Upper lobe of left lung (tissue), 6 donors: ENCODE measurements at regions not wholly inside any gene's neighbourhood (a gene's known extent, or its start where the extent isn't known, plus 50 kb on each side); places are given as distances from the start of the nearest gene placed in this dataset.
A peak's percentile ranks its signal among the peaks of the same experiment; 100 is the strongest.
"Not testable (repeated sequence)": the region's sequence is repeated elsewhere in the genome, so short reads cannot be mapped to it uniquely, and the experiment has no call there.

Experiments
- ATAC-seq, 2 donors: fragments of 200-7000 bp; cut with Tn5 transposase; one replicate each; pipeline ENCODE4 v1.9.1; 2022; ENCODE audit warnings: mild to moderate bottlenecking in 2 of 2, moderate library complexity in 2 of 2; ENCODE audit not compliant: low FRiP score in 2 of 2
- DNase-seq, 2 donors: peaks; one replicate each; pipeline ENCODE4 v3.0.0-alpha.2; 2019 to 2020
- H3K27ac ChIP-seq, 4 donors: fragments of 200-600 bp; sonication (generic); one replicate each; pipeline ENCODE4 v1.5.1; 2016 to 2019
- H3K27me3 ChIP-seq, 4 donors: fragments of 200-600 bp; sonication (generic); one replicate each; pipeline ENCODE4 v1.5.1; 2017 to 2019
- H3K36me3 ChIP-seq, 4 donors: fragments of 200-600 bp; sonication (generic); one replicate each; pipeline ENCODE4 v1.5.1; 2016 to 2019
- H3K4me1 ChIP-seq, 4 donors: fragments of 200-600 bp; sonication (generic); one replicate each; pipeline ENCODE4 v1.5.1; 2018 to 2019
- H3K4me3 ChIP-seq, 4 donors: fragments of 200-600 bp; sonication (generic); one replicate each; pipeline ENCODE4 v1.5.1; 2017 to 2019; ENCODE audit warnings: mild to moderate bottlenecking in 2 of 4, moderate library complexity in 1 of 4
- H3K9me3 ChIP-seq, 4 donors: fragments of 200-600 bp; sonication (generic); one replicate each; pipeline ENCODE4 v1.5.1; 2018 to 2019
- EP300 ChIP-seq, 4 donors: sonication (generic); formaldehyde crosslinking; IDR thresholded peaks; one replicate each; pipeline ENCODE4 v1.5.1; 2017; ENCODE audit warnings: antibody characterized with exemption in 4 of 4, control low read depth in 2 of 4
- POLR2A ChIP-seq, 4 donors: fragments of 450-650 bp; IDR thresholded peaks; one replicate each; pipeline ENCODE4 v1.5.1; 2016 to 2017; ENCODE audit warnings: antibody characterized with exemption in 4 of 4, mild to moderate bottlenecking in 2 of 4
- POLR2AphosphoS5 ChIP-seq, 2 donors: sonication (generic); formaldehyde crosslinking; IDR thresholded peaks; one replicate each; pipeline ENCODE4 v1.5.1; 2017; ENCODE audit warnings: antibody characterized with exemption in 2 of 2
- WGBS, 2 donors: methylation state at CpG; one replicate each; pipeline ENCODE4 v1.1.5; 2017 to 2018; 5-methylcytosine and 5-hydroxymethylcytosine counted together
- TF ChIP-seq, protein P1 (sequence below), 6 experiments: fragments of 450-650 bp in 4 of 6; fragments of 200-600 bp in 2 of 6; sonication (generic) in 2 of 6; IDR thresholded peaks; one replicate each; pipeline ENCODE4 v1.5.1; 2016 to 2019; ENCODE audit warnings: antibody characterized with exemption in 6 of 6
- donor health status: DM: no; HTN: no; CAD: no; lungs with moderate emphysema.
- donor health status: DM: no; HTN: yes; CAD: no; lungs with severe emphysema.

DNA sequence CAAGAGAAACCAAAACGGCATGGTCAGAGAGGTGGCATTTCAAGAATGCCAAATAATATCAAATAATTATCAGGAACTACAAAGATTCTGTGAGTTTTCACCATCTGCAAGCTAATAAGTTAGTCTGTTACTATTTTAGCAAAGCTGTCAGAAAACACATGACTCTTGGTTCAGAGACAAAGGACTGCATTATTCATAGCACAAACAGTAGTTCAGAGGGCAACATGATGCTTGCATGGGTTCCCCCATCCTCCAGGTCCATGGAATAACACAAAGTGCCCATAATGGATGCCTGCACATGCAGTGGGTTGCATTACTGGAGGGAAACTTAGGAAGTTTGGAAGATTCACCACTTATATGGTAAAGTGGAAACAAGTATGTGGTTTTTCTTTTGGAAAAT is 228.8 kb upstream of the ALCAM start:
- Histone ChIP-seq H3K36me3 (no peaks in the 10 kb centered on the region), H3K4me3 (no peak overlapping the region), H3K9me3 (no peaks in the 10 kb centered on the region), H3K27ac (no peak overlapping the region), H3K4me1 (peaks cover 0 to 14% (median 5%) of the 10 kb centered on the region in 4 donors), H3K27me3 (no peaks in the 10 kb centered on the region)
- 68% methylated on average over 1 of the region's 1 CpG for WGBS, 2 donors
- ATAC-seq, result no peak
- no peak for DNase-seq
- TF ChIP-seq POLR2A (IDR thresholded peaks at IDR 0.05) (no peak), POLR2AphosphoS5 (IDR thresholded peaks at IDR 0.05) (no peak), EP300 (IDR thresholded peaks at IDR 0.05) (no peak)
- TF ChIP-seq, protein P1, sequence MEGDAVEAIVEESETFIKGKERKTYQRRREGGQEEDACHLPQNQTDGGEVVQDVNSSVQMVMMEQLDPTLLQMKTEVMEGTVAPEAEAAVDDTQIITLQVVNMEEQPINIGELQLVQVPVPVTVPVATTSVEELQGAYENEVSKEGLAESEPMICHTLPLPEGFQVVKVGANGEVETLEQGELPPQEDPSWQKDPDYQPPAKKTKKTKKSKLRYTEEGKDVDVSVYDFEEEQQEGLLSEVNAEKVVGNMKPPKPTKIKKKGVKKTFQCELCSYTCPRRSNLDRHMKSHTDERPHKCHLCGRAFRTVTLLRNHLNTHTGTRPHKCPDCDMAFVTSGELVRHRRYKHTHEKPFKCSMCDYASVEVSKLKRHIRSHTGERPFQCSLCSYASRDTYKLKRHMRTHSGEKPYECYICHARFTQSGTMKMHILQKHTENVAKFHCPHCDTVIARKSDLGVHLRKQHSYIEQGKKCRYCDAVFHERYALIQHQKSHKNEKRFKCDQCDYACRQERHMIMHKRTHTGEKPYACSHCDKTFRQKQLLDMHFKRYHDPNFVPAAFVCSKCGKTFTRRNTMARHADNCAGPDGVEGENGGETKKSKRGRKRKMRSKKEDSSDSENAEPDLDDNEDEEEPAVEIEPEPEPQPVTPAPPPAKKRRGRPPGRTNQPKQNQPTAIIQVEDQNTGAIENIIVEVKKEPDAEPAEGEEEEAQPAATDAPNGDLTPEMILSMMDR (IDR thresholded peaks at IDR 0.05), result no peak

DNA sequence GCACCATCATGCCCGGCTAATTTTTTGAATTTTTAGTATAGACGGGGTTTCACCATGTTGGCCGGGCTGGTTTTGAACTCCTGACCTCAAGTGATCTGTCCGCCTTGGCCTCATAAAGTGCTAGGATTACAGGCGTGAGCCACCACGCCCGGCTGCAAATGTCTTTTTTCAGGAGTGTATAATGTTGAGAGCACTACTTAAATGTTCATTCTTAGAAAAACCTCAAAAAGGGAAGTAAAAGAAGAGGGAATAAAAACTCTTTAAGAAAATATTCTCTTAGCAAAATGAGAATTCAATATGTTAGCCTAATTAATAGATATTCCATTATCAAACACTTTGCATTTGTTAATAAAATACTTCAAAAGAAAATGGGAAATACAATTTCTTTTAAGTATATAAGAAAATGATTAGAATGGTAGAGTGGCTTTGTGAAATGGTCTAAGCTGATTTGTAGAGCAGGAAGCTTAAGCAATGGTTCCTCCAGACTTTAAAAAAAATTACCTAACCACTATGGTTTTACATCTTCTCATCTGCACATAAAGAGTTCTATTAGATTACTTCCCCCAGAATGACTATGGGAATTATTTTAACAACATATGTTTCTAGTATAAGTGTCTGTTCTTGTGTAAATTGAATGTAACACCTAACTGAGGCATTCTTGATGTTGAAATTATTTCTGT is 226.7 kb upstream of the ALCAM start:
- peaks cover 0 to 14% (median 5%) of the 10 kb centered on the region in 4 donors for H3K4me1 ChIP-seq
- H3K36me3 ChIP-seq, result no peaks in the 10 kb centered on the region
- ATAC-seq, result peak in 1 of 2 donors; percentile 62
- no peaks in the 10 kb centered on the region for H3K27me3 ChIP-seq
- no peak overlapping the region for H3K4me3 ChIP-seq
- WGBS, 2 donors, result 60 to 68% methylated on average over 7 of the region's 7 CpGs
- peak overlapping the region in 3 of 4 donors; percentile 21 to 58 (median 52) for H3K27ac ChIP-seq
- TF ChIP-seq POLR2A (IDR thresholded peaks at IDR 0.05), result no peak
- TF ChIP-seq, protein P1 (IDR thresholded peaks at IDR 0.05), result no peak
- TF ChIP-seq EP300 (IDR thresholded peaks at IDR 0.05), result no peak
- TF ChIP-seq POLR2AphosphoS5 (IDR thresholded peaks at IDR 0.05), result no peak
- no peaks in the 10 kb centered on the region for H3K9me3 ChIP-seq
- DNase-seq, result peak in 1 of 2 donors; percentile 30

DNA sequence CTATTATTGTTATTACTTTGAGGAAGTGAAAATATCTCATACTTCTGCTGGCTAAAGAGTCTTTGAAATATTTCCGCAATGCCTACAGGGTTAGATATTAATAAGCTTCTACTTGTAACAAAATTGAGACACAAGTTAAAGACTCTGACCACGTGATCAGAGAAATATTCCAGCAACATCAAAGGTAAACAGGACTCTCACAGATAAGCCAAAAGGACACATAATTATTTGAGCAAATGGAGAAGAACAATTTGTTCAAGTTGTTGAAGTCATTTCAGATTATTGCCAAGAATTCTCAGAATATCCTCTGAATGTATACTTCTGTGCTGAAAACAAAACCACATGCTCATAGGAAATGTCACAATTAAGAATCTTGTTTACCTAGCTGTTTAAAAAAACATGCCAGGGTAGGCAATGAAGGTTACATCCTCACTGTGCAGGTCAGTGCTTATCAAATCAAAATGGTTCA is 225.8 kb upstream of the ALCAM start:
- TF ChIP-seq EP300 (IDR thresholded peaks at IDR 0.05), result peak in 2 of 4 donors; percentile 19 to 63
- TF ChIP-seq, protein P1 (IDR thresholded peaks at IDR 0.05), result no peak
- no peak for TF ChIP-seq POLR2AphosphoS5 (IDR thresholded peaks at IDR 0.05)
- no peak for DNase-seq
- ATAC-seq, result peak; percentile 71 to 88
- Histone ChIP-seq H3K27me3 (no peaks in the 10 kb centered on the region), H3K27ac (peak overlapping the region in 3 of 4 donors; percentile 29 to 58 (median 52)), H3K9me3 (no peaks in the 10 kb centered on the region), H3K36me3 (no peaks in the 10 kb centered on the region), H3K4me1 (peaks cover 0 to 14% (median 5%) of the 10 kb centered on the region in 4 donors), H3K4me3 (no peak overlapping the region)
- 36 to 48% methylated on average over 2 of the region's 2 CpGs for WGBS, 2 donors

DNA sequence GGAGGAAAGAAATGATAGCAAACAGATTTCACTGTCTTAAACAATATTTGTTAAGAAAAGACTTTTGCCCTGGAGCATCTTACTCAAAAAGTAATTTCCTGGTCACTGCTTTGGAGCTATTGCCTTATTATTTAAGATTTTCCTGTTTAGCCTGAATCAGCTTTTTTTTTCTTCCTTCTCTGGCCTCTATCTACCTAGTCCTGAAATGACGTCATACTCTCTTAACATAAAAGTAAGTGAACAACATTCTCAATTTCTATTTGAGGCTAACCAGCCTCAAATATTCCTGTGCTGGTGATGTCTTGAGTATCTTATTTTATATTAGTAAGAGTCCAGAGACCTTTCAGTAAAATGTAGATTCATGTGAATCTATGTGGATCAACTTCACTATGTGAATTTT is 221.9 kb upstream of the ALCAM start:
- TF ChIP-seq, protein P1 (IDR thresholded peaks at IDR 0.05), result no peak
- TF ChIP-seq EP300 (IDR thresholded peaks at IDR 0.05) (no peak), POLR2A (IDR thresholded peaks at IDR 0.05) (no peak), POLR2AphosphoS5 (IDR thresholded peaks at IDR 0.05) (no peak)
- Histone ChIP-seq H3K4me3 (no peak overlapping the region), H3K27ac (no peak overlapping the region), H3K27me3 (no peaks in the 10 kb centered on the region), H3K4me1 (peaks cover 0 to 13% (median 5%) of the 10 kb centered on the region in 4 donors), H3K36me3 (no peaks in the 10 kb centered on the region), H3K9me3 (no peaks in the 10 kb centered on the region)
- no peak for ATAC-seq
- WGBS, 2 donors, result 59 to 64% methylated on average over 1 of the region's 1 CpG
- DNase-seq, result no peak

DNA sequence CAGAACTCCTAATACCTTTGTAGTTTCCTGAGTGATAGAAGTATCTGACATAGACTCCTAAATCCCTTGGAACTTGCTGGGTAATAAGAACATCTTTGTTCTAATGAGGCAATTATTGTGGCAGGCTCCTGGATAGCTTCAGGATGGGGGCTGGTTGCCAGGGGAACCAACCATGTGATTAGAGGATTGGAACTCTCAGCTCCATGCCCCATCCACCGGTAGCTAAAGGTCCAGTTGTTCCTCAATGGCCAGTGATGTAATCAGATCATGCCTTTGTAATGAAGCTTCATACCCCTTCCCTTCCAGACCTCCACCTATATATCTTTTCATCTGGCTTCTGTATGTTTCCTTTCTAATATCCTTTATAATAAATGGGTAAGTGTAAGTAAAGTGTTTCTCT is 221.2 kb upstream of the ALCAM start:
- Histone ChIP-seq H3K27me3 (no peaks in the 10 kb centered on the region), H3K27ac (no peak overlapping the region), H3K4me1 (peaks cover 0 to 6% (median 5%) of the 10 kb centered on the region in 4 donors), H3K9me3 (no peaks in the 10 kb centered on the region), H3K4me3 (no peak overlapping the region), H3K36me3 (no peaks in the 10 kb centered on the region)
- no peak for DNase-seq
- TF ChIP-seq POLR2A (IDR thresholded peaks at IDR 0.05) (no peak), POLR2AphosphoS5 (IDR thresholded peaks at IDR 0.05) (no peak), EP300 (IDR thresholded peaks at IDR 0.05) (no peak)
- TF ChIP-seq, protein P1 (IDR thresholded peaks at IDR 0.05), result no peak
- ATAC-seq, result no peak
- WGBS, 2 donors, result 63 to 100% methylated on average over 1 of the region's 1 CpG

DNA sequence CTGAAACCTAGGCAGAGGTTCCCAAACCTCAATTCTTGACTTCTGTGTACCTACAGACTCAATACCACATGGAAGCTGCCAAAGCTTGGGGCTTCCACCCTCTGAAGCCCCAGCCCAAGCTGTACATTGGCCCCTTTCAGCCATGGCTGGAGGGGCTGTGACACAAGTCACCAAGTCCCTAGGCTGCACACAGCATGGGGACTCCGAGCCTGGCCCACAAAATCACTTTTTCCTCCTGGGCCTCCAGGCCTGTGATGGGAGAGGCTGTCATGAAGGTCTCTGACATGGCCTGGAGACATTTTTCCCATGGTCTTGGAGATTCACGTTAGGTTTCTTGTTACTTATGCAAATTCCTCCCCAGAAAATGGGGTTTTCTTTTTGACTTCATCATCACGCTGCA is 217.5 kb upstream of the ALCAM start:
- not testable (repeated sequence) for H3K27ac ChIP-seq, ATAC-seq, H3K36me3 ChIP-seq, H3K4me3 ChIP-seq, H3K27me3 ChIP-seq, H3K9me3 ChIP-seq, DNase-seq, H3K4me1 ChIP-seq
- 81 to 90% methylated on average over 3 of the region's 3 CpGs for WGBS, 2 donors
